Gastroesophageal sphincter (tissue), 4 donors: ENCODE measurements at regions not wholly inside any gene's neighbourhood (a gene's known extent, or its start where the extent isn't known, plus 50 kb on each side); places are given as distances from the start of the nearest gene placed in this dataset.

Experiments
- ATAC-seq: fragments of 150-250 bp; one replicate; pipeline ENCODE4 v1.9.1; 2016; ENCODE audit warnings: mild to moderate bottlenecking, moderate library complexity
- H3K27ac ChIP-seq, 4 donors: fragments of 200-600 bp; sonication (generic) in 3 of 4; 1 replicate in 3 of 4; 2 replicates in 1 of 4; pipeline ENCODE4 v1.5.1; 2016 to 2019
- H3K27me3 ChIP-seq: fragments of 200-600 bp; sonication (generic); one replicate; pipeline ENCODE4 v1.5.1; 2019
- H3K36me3 ChIP-seq, 2 donors: fragments of 200-600 bp; sonication (generic); one replicate each; pipeline ENCODE4 v1.5.1; 2019; ENCODE audit warnings: control low read depth in 1 of 2
- H3K4me1 ChIP-seq, 3 donors: fragments of 200-600 bp; sonication (generic); 1 replicate in 2 of 3; 2 replicates in 1 of 3; pipeline ENCODE4 v1.5.1; 2016 to 2019; ENCODE audit warnings: control low read depth in 2 of 3
- H3K4me3 ChIP-seq, 2 donors: fragments of 200-600 bp; sonication (generic); one replicate each; pipeline ENCODE4 v1.5.1; 2019; ENCODE audit warnings: mild to moderate bottlenecking in 1 of 2, moderate library complexity in 1 of 2
- H3K9me3 ChIP-seq, 3 donors: fragments of 200-600 bp; sonication (generic); one replicate each; pipeline ENCODE4 v1.5.1; 2017 to 2019; ENCODE audit warnings: control low read depth in 2 of 3
- EP300 ChIP-seq: sonication (generic); formaldehyde crosslinking; IDR thresholded peaks from one replicate; pipeline ENCODE4 v1.6.1; 2017; ENCODE audit warnings: antibody characterized with exemption, mild to moderate bottlenecking
- POLR2A ChIP-seq, 2 donors: fragments of 450-650 bp; IDR thresholded peaks; one replicate each; pipeline ENCODE4 v1.6.1; 2017; ENCODE audit warnings: antibody characterized with exemption in 2 of 2, mild to moderate bottlenecking in 2 of 2, moderate library complexity in 1 of 2
- POLR2AphosphoS5 ChIP-seq: sonication (generic); formaldehyde crosslinking; IDR thresholded peaks from one replicate; pipeline ENCODE4 v1.6.1; 2017; ENCODE audit warnings: antibody characterized with exemption
- WGBS, 2 donors: methylation state at CpG; one replicate each; pipeline ENCODE4 v1.1.5; 2018; ENCODE audit warnings: low coverage in 1 of 2; 5-methylcytosine and 5-hydroxymethylcytosine counted together
- TF ChIP-seq, protein P1 (sequence below), 4 experiments: fragments of 200-600 bp in 2 of 4; fragments of 450-650 bp in 2 of 4; sonication (generic) in 1 of 4; IDR thresholded peaks; one replicate each; pipeline ENCODE4 v1.5.1; 2017 to 2019; ENCODE audit warnings: antibody characterized with exemption in 4 of 4, mild to moderate bottlenecking in 2 of 4, moderate library complexity in 2 of 4

DNA sequence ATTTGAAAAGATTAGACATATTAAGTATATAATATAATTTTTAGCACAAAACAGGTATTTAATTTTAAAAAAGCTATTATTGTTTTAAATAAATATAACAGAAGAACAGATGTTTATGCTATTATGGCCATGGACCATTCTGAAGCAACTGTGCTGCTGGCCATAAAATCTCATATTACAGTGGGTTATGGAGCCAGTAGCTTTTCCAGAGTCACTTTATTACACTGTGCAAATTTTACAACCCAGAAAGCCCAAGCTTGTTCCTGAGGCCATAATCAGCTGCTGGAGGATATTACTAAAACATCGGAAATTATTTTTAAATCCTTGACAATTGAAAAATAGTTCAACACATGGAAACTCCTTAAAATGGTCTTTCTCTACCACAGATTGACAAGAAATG is 557.3 kb upstream of the KCNMB2 start:
- Histone ChIP-seq H3K9me3 (no peaks in the 10 kb centered on the region), H3K27me3 (no peaks in the 10 kb centered on the region), H3K27ac (no peak overlapping the region), H3K4me3 (no peak overlapping the region), H3K4me1 (no peaks in the 10 kb centered on the region), H3K36me3 (no peaks in the 10 kb centered on the region)
- TF ChIP-seq, protein P1, sequence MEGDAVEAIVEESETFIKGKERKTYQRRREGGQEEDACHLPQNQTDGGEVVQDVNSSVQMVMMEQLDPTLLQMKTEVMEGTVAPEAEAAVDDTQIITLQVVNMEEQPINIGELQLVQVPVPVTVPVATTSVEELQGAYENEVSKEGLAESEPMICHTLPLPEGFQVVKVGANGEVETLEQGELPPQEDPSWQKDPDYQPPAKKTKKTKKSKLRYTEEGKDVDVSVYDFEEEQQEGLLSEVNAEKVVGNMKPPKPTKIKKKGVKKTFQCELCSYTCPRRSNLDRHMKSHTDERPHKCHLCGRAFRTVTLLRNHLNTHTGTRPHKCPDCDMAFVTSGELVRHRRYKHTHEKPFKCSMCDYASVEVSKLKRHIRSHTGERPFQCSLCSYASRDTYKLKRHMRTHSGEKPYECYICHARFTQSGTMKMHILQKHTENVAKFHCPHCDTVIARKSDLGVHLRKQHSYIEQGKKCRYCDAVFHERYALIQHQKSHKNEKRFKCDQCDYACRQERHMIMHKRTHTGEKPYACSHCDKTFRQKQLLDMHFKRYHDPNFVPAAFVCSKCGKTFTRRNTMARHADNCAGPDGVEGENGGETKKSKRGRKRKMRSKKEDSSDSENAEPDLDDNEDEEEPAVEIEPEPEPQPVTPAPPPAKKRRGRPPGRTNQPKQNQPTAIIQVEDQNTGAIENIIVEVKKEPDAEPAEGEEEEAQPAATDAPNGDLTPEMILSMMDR (IDR thresholded peaks at IDR 0.05) = no peak
- no peak for TF ChIP-seq POLR2A (IDR thresholded peaks at IDR 0.05)
- TF ChIP-seq EP300 = no peak
- TF ChIP-seq POLR2AphosphoS5 = no peak
- WGBS, 2 donors = 64 to 67% methylated on average over 1 of the region's 1 CpG
- no peak for ATAC-seq

DNA sequence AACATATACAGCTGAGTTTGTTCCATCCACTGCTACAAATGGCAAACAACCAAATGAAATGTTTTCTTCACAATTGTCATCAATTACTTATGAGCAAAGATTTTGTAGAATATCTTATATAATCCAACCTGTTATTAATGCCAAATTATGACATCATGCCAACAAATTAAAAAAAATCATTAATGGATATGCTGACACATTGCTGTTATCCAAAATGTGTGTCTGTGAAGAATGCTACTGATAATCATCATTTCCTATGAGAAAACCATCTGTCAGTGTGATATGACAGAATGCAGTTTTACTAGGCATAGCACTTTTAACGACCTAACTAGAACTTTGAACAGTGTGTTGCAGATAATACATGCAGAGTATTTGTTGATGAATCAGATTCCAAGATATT is 556.5 kb upstream of the KCNMB2 start:
- Histone ChIP-seq H3K4me1 (no peaks in the 10 kb centered on the region), H3K27me3 (no peaks in the 10 kb centered on the region), H3K27ac (no peak overlapping the region), H3K36me3 (no peaks in the 10 kb centered on the region), H3K9me3 (no peaks in the 10 kb centered on the region), H3K4me3 (no peak overlapping the region)
- no peak for ATAC-seq
- TF ChIP-seq EP300 = no peak
- WGBS, 2 donors = 59 to 79% methylated on average over 1 of the region's 1 CpG

DNA sequence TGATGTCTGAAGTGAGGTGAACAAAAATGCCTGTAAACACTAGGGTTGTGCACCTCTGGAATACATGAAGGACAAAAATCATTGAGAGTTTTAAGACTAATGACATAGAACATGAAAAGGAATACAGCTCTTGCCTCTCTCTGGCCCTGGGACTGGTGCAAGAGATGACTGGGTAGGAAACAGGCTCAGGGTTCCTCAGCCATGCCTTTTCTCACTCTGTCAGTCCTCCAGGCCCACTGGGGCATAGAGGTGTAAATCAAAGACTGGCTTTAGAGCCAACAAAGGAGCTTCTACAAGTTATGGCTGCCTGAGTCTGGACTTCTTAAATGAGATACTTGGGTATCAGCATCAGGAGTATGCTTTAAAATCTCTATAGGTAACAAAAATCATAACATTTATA is 554.7 kb upstream of the KCNMB2 start:
- no peak for ATAC-seq
- Histone ChIP-seq H3K27ac (no peak overlapping the region), H3K36me3 (no peaks in the 10 kb centered on the region), H3K9me3 (no peaks in the 10 kb centered on the region), H3K4me1 (no peaks in the 10 kb centered on the region), H3K27me3 (no peaks in the 10 kb centered on the region), H3K4me3 (no peak overlapping the region)
- no peak for TF ChIP-seq EP300
- no peak for TF ChIP-seq POLR2A (IDR thresholded peaks at IDR 0.05)
- TF ChIP-seq POLR2AphosphoS5 = no peak
- TF ChIP-seq, protein P1 (IDR thresholded peaks at IDR 0.05) = no peak

DNA sequence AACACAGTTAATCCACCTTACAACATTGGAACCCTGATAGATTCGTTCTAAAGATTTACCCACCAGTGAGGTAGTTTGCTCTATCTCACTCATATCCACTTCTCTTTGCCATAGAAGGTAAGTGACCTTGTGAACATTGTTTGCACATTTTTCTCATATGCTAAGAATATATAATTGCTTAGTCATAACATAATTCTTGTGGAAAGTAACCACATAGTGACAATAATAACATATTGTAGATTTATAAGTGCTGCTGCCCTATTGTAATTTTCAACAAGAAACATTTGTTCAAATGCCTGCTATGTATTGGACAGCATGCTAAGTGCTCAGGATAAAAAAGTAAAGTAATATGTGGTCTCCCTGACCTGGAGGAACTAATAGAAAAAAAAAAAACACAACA is 554.2 kb upstream of the KCNMB2 start:
- Histone ChIP-seq H3K36me3 (no peaks in the 10 kb centered on the region), H3K27me3 (no peaks in the 10 kb centered on the region)
- 61 to 69% methylated on average over 1 of the region's 1 CpG for WGBS, 2 donors

DNA sequence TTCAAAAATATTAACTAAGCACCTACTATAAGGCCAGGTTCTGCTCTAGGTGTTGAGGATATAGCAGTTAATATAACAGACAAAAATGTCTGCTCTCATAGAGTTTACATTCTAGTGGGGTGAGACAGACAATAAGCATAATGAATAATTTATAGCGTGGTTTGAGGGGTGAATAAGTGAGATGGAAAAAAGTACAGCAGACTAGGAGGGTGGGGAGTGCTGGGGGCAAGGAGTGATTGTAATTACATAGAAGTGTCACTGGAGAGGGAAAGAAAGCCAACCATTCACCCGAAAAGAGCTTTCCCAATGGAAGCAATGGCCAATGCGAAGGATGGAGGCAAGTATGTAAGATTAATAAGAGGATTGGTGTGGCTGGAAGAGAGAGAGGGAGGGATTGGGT is 552.9 kb upstream of the KCNMB2 start:
- H3K27me3 ChIP-seq = no peaks in the 10 kb centered on the region
- 79 to 93% methylated on average over 3 of the region's 3 CpGs for WGBS, 2 donors

More for the DNA sequence above, 554.2 kb upstream of the KCNMB2 start:
- H3K4me1 ChIP-seq = no peaks in the 10 kb centered on the region
- H3K9me3 ChIP-seq = no peaks in the 10 kb centered on the region
- no peak overlapping the region for H3K27ac ChIP-seq
- TF ChIP-seq POLR2AphosphoS5 (no peak), POLR2A (IDR thresholded peaks at IDR 0.05) (no peak)
- no peak for ATAC-seq
- H3K4me3 ChIP-seq = no peak overlapping the region

More for the DNA sequence above, 552.9 kb upstream of the KCNMB2 start:
- Histone ChIP-seq H3K4me1 (no peaks in the 10 kb centered on the region), H3K27ac (no peak overlapping the region), H3K9me3 (no peaks in the 10 kb centered on the region), H3K36me3 (no peaks in the 10 kb centered on the region), H3K4me3 (no peak overlapping the region)
- TF ChIP-seq, protein P1 (IDR thresholded peaks at IDR 0.05) = no peak
- TF ChIP-seq POLR2A (IDR thresholded peaks at IDR 0.05) = no peak
- TF ChIP-seq POLR2AphosphoS5 = no peak
- TF ChIP-seq EP300 = no peak
- no peak for ATAC-seq
